ENCODE measurements at regions not wholly inside any gene's neighbourhood (a gene's known extent, or its start where the extent isn't known, plus 50 kb on each side); places are given as distances from the start of the nearest gene placed in this dataset.

DNA sequence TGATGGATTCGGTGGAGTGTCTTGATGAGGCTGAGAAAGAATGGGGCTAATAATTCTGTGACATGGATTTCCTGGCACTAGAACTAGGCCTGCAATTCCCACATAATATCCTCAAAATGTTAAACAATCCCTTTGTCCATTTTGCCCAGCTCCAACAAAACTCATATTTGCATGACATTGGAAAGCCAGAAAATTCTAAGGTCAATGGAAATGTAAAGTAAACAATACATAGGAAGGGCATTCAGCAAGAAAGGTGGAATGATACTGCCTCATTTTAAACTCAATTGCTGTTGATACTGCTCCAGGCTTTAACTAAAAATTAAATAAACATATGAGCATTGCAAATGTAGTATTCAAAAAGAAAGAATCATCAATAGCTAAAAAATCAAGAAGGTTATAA, 434.8 kb upstream of the SLC8A1 start:
- H3K27me3 ChIP-seq, result no peaks in the 10 kb centered on the region

DNA sequence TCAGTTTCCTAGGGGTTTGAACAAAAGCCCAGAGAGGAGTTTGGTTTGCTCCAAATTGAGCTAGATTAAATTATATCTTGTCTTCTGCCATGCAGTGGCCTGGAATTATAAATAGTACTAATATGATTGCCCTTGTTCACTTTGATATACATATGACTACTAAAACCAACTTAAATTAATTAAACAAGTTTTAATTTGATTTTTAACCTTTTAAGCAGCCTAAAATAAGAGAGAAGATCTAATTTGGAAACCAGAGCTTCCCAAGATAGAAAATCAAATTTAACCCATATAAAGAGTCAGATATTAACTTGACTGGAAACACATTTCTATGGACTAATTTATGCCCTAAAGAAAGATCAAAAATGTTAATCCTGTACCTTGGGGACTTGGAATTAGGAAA, 444.5 kb upstream of the SLC8A1 start:
- Histone ChIP-seq H3K36me3 (no peaks in the 10 kb centered on the region), H3K9me3 (no peaks in the 10 kb centered on the region), H3K27ac (no peak overlapping the region), H3K27me3 (no peaks in the 10 kb centered on the region), H3K4me1 (no peaks in the 10 kb centered on the region), H3K4me3 (no peak overlapping the region)
- DNase-seq, result no peak
- TF ChIP-seq, protein P1, sequence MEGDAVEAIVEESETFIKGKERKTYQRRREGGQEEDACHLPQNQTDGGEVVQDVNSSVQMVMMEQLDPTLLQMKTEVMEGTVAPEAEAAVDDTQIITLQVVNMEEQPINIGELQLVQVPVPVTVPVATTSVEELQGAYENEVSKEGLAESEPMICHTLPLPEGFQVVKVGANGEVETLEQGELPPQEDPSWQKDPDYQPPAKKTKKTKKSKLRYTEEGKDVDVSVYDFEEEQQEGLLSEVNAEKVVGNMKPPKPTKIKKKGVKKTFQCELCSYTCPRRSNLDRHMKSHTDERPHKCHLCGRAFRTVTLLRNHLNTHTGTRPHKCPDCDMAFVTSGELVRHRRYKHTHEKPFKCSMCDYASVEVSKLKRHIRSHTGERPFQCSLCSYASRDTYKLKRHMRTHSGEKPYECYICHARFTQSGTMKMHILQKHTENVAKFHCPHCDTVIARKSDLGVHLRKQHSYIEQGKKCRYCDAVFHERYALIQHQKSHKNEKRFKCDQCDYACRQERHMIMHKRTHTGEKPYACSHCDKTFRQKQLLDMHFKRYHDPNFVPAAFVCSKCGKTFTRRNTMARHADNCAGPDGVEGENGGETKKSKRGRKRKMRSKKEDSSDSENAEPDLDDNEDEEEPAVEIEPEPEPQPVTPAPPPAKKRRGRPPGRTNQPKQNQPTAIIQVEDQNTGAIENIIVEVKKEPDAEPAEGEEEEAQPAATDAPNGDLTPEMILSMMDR (IDR thresholded peaks at IDR 0.05), result no peak
- TF ChIP-seq POLR2A (IDR thresholded peaks at IDR 0.05), result no peak
- intact Hi-C loops (cut with DNase I), result no loop called here

More for the DNA sequence above, 434.8 kb upstream of the SLC8A1 start:
- no peak overlapping the region for H3K4me3 ChIP-seq
- no peaks in the 10 kb centered on the region for H3K36me3 ChIP-seq
- H3K27ac ChIP-seq, result no peak overlapping the region
- no peaks in the 10 kb centered on the region for H3K4me1 ChIP-seq
- intact Hi-C loops (cut with DNase I), result no loop called here
- H3K9me3 ChIP-seq, result no peaks in the 10 kb centered on the region
- TF ChIP-seq POLR2A (IDR thresholded peaks at IDR 0.05), result no peak
- TF ChIP-seq, protein P1 (IDR thresholded peaks at IDR 0.05), result no peak
- WGBS, 2 donors, result 88 to 90% methylated on average over 1 of the region's 1 CpG
- DNase-seq, result no peak

DNA sequence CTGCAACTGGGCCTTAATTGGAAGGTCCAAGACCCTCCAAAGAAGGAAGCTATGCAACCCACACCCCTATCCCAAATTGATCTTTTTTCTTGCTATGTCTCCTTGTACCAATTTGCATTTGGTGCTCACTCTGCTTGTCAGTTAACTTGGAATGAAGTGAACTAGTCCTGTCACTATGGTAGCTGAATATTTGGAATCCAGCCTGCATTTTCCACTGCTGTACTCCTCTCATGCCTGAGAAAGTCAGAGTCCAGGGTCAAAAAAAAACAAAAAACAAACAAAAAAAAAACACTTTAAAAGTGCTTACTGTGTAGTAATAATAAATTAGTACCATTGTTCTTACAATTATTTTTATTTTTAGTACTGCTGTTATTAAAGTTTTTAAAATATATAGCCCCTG, 462.8 kb upstream of the SLC8A1 start:
- no peak overlapping the region for H3K27ac ChIP-seq
- H3K9me3 ChIP-seq, result no peaks in the 10 kb centered on the region
- intact Hi-C loops (cut with DNase I), result no loop called here
- no peak for TF ChIP-seq POLR2A (IDR thresholded peaks at IDR 0.05)
- TF ChIP-seq, protein P1 (IDR thresholded peaks at IDR 0.05), result no peak
- no peaks in the 10 kb centered on the region for H3K36me3 ChIP-seq
- H3K4me1 ChIP-seq, result no peaks in the 10 kb centered on the region
- DNase-seq, result no peak
- no peaks in the 10 kb centered on the region for H3K27me3 ChIP-seq
- no peak overlapping the region for H3K4me3 ChIP-seq

DNA sequence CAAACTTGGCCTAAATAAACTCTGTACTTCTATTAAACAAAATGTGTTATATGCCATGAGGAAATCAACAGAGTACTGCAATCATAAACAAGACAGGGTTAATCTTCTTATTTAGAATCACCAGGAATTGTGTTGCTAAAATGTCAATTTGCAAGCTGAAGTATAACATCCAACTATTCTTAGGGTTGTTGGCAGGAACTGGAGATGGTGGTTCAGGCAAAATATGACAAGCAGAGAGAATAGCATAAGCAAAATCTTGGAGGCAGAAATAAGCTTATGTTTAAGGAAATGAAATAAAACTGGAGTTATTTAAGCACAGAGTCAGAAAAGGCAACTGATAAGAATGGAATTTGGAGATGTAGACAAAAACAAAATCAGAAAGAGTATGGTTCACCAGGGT, 463.8 kb upstream of the SLC8A1 start:
- no peak for TF ChIP-seq POLR2A (IDR thresholded peaks at IDR 0.05)
- TF ChIP-seq, protein P1 (IDR thresholded peaks at IDR 0.05), result no peak
- Histone ChIP-seq H3K27ac (no peak overlapping the region), H3K9me3 (no peaks in the 10 kb centered on the region), H3K4me3 (no peak overlapping the region), H3K36me3 (no peaks in the 10 kb centered on the region), H3K4me1 (no peaks in the 10 kb centered on the region), H3K27me3 (no peaks in the 10 kb centered on the region)
- intact Hi-C loops (cut with DNase I), result no loop called here
- no peak for DNase-seq

DNA sequence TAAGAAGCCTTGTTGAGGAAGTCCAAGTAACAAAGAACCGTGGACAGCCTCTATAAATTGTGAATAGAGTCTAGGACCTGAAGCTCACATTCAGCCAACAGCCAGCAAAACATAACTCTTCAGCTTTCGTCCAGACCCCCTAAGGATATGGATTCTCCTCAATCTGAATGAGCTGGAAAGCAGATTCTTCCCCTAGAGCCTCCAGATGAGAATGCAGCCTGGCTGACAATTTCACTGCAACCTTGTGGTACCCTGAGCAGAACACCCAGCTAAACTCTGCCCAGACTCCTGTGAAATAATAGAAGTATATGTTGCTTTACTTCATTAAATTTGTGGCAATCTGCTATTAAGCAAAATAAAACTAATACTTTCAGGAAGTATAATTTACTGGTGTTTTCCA, 483.5 kb upstream of the SLC8A1 start:
- H3K9me3 ChIP-seq, result no peaks in the 10 kb centered on the region
- intact Hi-C loops (cut with DNase I), result no loop called here
- H3K4me3 ChIP-seq, result no peak overlapping the region
- no peak for DNase-seq
- TF ChIP-seq POLR2A (IDR thresholded peaks at IDR 0.05), result no peak
- TF ChIP-seq, protein P1 (IDR thresholded peaks at IDR 0.05), result no peak
- H3K27ac ChIP-seq, result no peak overlapping the region
- no peaks in the 10 kb centered on the region for H3K4me1 ChIP-seq
- no peaks in the 10 kb centered on the region for H3K36me3 ChIP-seq
- H3K27me3 ChIP-seq, result no peaks in the 10 kb centered on the region
- WGBS, 2 donors, result 54 to 71% methylated on average over 1 to 2 of the region's 2 CpGs

All from esophagus squamous epithelium (tissue), 5 donors.